ENCODE measurements at regions not wholly inside any gene's neighbourhood (a gene's known extent, or its start where the extent isn't known, plus 50 kb on each side); places are given as distances from the start of the nearest gene placed in this dataset.
"Not testable (repeated sequence)": the region's sequence is repeated elsewhere in the genome, so short reads cannot be mapped to it uniquely, and the experiment has no call there.

DNA sequence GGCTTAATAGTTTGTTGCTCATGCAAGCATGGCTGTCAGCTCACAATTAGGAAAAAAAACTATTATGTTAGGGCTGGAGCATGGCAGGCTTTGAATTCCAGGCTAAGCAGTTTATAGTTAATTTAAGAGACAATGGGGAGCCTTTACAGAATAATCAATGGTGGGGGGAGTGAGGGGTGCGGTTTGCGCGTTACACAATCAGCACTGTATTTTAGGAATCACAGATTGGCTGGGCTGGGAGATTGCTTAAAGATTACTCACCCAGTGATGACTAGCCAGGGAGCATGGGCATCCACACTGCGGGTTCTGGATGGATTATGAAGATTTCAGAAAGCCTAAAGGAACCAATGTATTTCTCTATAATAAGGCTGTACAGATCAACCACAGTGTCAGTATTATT is 186.6 kb downstream of the SOX3 start:
- DNase-seq = no peak

DNA sequence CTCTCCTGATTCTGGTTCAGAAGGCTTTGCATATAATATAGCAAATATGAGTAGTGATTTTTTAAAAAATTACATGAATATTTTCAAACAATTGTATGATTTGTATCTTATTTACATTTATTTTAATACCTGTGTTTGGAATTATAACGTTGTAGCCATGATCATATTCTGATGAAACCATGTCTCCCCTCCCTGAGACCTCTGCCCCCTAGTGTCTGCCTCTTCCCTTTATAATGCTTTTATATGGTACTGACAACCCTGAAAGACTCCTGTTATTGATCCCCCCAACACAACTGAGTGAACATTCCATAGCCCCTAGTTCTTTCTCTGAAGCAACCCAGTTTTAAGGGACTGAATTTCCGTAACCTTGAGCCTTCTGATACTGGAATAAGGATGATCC is 187.4 kb downstream of the SOX3 start:
- DNase-seq = no peak

DNA sequence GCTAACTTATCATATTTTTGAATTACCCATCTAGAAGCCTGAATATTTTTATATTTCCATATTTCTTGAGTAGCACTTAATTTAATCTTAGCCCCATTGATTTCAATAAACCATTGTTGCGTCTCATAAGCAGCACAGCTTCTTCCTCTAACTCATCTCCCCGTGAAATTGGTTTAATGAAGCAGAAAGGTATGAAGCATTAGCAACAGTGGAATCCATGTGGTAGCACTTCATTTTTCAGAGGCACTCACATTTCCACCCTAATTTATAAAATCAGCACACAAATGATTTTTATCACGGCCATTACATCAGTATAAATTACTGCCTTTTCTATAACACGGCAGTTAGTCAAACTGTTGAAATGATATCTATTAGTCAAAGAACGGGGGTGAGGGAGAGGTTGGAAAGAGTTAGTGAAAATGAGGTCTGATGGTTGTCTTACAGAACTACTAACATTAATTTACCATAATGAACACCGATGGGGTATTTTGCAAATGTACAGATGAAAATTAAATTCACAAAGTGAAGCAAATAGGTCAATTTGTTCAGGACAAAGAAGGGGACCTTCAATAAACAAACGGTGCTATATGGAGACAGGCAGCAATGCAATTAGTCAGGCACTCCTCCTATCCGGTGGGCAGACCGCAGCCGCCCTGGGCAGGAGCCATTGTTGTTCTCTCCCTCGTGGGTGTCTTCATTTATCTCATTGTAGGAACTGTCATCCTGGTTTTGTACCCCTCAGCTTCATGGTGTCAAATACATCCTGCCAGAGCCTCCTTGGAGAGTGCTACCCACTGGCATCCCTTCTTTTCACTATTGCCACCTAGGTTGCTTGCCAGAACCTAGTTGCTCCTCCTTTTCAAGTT is 205.7 kb downstream of the SOX3 start:
- DNase-seq = no peak

DNA sequence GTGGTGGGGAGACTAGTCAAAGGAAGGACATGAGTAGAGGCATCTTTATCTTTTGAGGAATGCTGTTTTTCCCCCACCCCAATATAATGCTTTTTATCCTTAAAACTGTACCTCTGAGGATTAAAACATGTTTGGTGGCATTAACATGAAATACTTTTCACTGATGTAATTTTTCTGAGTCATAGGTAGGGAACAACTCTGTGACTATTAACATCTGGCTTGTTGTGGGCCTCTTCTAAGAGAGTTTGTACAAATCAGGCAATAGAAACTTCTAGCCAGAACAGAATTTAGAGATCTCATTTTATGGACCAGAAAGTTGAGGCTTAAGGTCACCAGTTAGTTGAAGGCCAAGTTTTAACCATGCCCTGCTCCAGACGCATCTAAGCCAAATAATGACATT is 207.6 kb downstream of the SOX3 start:
- no peak for DNase-seq

DNA sequence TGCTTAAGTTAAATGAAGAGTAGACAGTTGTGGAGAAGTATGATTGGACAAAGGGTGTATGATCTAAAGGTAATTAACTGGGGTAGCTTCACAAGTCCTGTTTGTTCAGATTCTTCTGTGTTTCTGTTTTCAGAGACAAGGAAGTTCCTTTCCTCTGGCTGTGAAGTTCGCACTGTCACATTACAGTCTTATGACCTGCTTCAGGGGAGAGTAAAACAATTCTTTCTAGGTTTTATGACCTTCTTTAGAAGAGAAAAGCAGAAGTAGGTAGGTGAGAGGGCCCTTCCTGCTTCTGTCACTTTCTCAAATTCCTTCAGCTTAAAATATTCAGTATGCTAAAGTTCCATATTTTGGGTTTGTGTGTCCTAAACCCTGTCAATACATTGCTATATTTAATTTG is 211.9 kb downstream of the SOX3 start:
- peak; percentile 60 for DNase-seq

DNA sequence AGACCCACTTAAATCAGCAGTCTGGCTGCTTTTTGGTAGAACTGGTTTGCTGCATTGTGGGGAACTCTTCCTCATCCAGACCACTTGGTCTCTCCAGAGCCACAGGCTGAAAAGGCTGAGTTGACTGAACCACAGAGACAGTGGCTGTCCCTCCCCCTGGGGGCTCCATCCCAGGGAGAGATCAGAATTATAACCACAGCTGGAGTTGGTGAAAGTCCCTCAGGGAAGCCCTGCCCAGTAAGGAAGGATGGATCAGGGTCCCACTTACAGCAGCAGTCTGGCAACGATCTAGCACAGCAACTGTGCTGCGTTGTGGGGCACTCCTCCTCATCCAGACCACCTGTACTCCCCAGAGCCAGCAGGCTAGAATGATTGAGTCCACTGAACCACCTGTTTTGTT is 212.7 kb downstream of the SOX3 start:
- DNase-seq = peak; percentile 63

DNA sequence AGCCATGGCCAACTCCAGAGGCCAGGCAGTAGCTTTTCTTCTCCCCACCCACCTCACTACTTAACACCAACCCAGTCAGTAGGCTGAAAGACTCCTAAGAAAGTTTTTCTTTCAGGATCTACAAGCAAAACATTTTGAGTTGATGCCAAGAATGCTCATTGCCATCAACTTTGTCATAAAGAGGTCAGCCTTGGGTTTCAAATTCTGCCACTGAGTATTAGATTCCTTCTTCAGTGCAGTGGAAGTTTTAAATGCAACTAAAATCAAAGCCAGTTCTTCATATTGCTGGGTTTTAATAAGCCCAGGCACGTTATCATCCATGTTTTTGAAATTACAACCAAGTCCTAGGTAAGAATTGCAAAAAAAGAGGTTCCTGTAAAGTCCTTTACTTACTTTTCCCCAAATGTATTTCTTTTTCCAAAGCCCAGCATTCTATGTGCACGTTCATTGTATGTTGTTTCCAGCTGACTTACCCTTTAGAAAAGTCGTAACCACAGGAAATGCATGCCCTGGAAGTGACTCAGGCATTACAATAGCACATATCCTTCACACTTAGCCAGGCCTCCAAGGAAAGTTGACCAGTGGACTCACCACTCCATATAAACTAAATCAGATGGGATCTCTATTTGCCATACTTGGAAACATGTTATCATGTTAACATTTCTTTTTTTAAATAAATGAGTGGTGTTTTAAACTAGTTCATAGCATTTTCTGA is 229.9 kb downstream of the SOX3 start:
- peak; percentile 62 for DNase-seq

DNA sequence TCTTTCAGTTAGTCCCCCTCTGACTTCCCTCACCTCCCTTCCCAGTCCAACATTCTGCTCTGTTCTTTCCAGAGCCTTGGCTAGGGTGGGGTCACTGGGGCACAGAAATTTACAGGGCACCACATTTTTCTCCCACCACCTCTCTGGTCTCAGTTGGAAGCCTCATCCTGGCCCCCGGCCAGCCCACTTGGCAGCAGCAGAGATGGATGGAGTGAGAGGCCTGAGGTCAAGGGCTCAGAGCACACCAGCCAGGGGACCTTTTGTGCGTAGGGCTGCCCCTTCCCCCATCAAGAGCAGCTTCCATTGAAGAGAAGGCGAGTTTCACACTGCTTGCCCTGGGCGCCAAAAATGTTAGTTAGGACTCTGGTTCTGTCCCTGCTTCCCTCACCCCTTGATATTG is 230.9 kb downstream of the SOX3 start:
- no peak for DNase-seq

DNA sequence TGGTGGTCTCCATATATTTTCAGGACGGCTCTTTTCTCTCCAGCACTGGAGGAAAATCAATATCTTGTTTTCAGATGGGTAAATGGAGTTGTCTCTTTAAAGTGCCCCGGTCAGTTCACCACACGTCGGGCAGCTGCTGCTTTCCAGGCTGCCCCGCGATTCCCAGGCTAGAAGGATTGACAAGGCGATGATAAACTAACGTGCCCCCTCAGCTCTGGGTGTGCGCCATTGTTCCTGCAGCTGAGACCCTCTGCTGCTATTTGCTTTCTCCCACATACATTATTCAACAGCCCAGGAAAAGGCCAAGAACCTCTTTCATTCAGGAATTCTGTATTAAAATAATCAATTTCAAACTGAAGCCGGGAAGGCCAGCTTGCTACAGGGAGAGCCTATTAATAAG is 254.5 kb downstream of the SOX3 start:
- DNase-seq = no peak

DNA sequence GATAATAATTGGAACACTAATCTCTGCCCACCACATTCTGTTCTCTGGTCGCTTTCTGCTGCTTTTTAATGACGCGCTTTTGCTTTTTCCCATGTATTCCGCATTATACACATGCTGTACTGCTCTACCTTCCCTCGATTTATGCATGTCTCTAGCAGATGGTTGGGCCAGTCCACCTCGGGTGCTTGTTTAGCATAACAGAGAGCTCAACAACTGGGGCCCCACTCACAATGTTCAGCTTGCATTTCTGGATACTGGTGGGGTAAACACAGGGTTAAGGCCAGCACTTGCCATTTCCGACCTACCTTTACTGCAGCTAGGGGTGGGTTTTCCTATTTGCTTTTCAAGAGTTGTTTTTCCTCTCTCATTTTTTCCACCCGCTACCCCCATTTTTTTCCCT is 255.8 kb downstream of the SOX3 start:
- no peak for DNase-seq

DNA sequence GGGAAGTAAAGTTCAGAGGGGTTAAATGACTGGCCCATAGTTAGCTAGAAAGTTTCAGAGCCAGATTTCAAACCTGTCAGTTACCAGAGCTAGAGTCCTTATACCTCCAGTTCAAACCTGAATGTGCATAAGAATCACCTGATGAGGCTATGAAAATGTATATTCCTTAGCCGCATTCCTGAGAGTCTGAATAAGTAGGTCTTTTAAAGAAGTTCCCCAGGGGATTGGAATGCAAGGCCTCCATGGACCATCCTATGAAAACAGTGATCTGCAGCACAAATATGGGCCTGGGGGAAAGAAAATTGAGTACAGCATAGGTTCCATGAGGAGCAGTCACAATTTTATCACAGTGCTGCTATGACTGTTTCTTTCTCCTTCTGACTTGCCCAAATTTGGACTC is 263.9 kb upstream of the CXorf66 start:
- no peak for DNase-seq

DNA sequence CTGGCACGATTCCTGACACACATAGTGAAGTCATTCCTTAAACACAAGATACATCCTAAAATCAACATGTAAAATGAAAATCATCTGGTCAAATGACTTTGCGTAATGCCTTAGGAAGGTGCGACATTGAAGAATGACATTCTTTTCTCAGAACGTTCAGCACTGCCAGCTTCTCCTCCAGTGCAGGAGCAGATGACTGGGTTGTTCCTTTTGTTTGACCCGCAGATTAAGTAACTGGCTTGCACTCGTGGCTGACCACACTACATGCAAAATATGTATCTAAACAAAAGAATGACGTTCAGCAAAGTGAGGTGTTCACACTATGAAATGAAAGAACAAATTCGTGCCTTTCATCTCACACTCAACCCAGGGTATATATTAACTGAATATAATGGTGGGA is 260.7 kb upstream of the CXorf66 start:
- DNase-seq = not testable (repeated sequence)

DNA sequence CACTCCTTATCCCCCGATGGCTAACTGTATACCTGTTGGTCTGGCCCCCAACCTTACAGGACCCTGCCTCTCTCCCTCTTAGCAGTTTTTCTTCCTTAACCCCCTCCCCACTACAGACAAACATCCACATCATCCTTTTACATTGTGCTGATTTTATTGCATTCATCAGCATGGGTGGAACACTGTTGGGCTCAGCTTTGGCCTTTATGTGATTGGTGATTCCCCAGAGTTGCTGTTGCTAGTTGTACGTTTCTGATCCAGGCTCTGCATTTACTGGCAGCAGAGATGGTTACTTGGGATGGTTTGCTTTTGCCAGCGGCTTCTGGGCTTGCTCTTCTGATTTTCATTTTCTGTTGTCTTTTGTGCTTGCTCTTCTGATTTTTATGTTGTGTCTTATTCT is 250.6 kb upstream of the CXorf66 start:
- DNase-seq = not testable (repeated sequence)

DNA sequence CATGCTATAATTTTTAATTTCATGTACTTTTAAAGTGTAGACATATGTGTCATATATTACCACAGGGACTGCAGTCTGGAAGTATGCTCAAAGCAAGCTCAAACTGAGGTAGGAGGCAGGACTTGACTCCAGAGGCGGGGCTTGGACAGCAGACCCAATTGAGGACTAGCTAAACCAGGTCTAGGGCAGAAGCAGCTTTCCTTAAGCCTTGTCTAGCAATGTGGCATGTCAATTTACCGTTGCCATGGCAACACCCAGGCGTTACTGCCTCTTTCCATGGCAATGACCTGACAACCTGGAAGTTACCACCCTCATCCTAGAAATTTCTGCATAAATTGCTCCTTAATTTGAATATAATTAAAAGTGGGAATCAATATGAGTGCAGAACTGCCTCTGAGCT is 249.2 kb upstream of the CXorf66 start:
- not testable (repeated sequence) for DNase-seq

DNA sequence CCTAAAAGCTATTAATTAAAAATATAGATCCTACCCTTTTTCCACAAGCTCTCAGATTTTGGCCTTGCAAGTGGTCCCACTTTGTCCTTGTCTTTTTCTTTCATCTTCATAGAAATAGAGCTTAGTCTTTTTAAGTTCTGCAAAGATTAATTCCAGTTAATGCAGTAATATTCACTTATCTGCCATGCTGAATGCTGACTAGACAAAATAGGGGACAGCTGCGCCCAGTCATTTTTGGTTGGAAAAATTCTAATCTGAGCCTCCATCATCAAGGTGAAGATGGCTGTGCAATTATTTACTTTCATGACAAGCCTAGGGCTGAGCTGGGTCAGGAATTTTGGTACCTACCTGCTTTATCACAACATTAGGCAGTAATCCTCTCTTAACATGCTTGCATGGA is 241.3 kb upstream of the CXorf66 start:
- DNase-seq = no peak

DNA sequence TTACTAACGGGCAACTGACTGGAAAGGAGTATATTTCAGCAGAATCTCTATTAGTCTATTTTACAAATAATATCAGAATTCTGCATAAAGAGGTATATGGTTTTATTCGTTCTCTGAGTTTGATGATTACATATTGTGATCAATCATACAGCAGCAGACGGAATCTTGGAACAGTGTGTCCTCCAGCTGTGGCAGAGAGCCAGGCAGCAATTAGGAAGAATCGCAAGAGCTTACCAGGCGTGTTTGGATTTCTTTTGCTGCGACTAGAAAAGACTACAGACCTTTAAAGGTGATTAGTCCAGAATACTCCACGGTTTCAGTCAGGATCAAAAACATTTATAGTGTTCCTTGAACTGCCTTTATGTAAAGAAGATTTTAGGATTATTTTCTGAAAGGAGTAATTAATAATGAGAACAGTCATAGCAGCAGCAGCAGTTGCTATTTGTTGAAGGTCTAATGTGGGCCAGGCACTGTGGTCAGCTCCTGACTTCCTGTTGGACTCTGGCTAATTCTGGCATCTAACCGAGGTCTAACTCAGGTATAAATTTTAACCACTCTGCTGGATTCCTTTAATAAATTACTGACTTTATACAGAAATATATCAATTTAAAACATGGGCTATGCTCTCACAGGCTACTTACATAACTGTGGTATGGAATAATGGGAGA is 225.3 kb upstream of the CXorf66 start:
- no peak for DNase-seq

DNA sequence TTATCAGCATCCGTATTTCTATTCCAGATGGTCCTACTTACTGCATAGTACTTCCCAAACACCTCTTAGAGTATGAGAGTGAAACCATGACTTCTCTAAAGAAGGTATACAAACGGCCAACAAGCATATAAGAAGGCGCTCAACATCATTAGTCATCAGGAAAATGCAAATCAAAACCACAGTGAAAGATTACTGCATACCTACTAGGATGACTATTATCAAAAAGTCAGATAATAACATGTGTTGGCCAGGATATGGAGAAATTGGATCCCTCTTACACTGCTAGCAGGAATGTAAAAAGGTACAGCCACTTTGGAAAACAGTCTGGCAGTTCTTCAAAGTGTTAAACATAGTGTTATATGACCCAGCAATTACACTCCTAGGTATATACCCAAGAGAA is 215.3 kb upstream of the CXorf66 start:
- DNase-seq = no peak

DNA sequence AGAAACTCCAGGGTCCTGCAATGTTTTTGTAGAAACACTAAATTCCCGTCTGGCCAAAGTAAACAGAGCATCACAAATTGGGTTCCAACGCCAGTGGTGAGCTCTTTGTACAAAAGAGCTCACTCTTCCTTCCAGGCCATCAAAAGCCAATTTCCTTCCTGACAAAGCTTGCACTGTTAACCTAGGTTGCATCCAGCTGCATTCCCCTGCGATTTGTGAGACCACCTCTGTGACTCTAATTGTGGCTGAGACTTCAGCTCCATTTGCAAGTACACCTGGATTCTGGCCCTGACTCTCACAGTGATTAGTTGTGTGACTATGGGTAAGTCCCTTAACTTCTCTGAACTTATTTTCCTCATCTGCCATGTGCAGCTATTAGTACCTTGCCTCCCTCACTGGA is 212.5 kb upstream of the CXorf66 start:
- DNase-seq = no peak

DNA sequence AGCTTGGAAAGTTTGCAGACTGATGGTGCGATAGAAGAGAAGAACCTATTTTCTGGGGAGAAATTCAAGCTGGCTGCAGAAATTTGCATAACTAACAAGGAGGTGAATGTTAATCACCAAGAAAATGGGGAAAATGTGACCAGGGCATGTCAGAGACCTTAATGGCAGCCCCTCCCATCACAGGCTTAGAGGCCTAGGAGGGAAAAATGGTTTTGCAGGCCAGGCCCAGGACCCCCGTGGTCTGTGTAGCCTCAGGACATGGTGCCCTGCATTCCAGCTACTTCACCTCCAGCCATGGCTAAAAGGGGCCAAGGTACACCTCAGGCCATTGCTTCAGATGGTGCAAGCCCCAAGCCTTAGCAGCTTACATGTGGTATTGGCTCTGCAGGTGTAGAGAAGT is 207.1 kb upstream of the CXorf66 start:
- DNase-seq = no peak

DNA sequence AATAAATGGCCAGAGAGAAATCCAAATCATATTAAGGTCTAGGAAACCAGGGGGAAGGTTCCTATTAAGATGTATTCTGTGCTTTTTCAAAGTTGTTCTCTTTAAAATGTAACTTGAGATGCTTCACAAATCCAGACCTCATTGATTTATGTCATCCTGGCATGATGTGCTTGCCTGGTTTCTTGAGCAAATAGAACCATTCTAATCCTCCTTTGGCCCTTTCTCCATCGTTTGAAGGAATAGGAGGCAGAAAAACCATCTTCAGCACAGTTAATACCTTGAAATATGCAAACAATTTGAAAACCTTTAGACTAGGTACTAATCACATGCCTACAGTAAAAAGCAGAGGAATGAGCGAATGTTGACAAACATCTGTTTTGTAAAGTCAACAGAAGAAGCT is 202.2 kb upstream of the CXorf66 start:
- no peak for DNase-seq

DNA sequence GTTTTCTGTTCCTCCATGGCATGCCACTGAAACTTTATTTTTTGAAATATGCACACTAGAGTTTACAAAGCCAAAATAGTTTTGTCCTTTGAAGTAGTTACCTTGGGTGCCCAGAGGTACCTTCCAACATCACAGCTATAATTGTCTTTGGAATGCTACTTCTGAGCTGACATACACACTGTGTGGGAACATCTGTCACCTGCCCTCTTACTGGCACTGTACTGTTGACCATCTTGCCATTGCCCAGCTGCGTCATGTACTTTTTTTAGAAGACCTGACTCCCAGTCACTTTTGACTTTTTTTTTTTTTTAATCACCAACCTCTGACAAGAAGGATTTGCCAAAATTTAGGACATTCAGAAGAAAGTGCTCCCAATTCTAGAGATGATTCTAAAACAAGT is 200.5 kb upstream of the CXorf66 start:
- no peak for DNase-seq

DNA sequence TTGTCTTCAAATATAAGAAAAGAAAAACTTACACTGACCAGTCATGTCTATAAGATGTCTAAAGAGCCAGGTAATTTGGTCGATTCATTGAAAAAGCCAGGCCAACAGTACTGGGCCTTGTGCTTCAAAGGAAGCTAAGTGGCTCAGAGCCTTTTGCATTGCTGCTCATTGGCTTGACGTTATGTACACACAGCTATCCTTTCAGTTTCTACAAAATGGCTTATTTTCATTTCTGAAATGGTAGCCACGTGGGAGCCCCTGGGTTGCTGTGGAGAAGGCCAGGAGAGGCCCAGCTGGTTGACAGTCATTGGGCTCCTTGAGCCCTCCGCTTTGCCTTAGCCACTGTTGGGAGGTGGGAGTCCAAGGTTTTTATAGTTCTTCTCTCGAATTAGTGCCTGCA is 199.1 kb upstream of the CXorf66 start:
- no peak for DNase-seq

DNA sequence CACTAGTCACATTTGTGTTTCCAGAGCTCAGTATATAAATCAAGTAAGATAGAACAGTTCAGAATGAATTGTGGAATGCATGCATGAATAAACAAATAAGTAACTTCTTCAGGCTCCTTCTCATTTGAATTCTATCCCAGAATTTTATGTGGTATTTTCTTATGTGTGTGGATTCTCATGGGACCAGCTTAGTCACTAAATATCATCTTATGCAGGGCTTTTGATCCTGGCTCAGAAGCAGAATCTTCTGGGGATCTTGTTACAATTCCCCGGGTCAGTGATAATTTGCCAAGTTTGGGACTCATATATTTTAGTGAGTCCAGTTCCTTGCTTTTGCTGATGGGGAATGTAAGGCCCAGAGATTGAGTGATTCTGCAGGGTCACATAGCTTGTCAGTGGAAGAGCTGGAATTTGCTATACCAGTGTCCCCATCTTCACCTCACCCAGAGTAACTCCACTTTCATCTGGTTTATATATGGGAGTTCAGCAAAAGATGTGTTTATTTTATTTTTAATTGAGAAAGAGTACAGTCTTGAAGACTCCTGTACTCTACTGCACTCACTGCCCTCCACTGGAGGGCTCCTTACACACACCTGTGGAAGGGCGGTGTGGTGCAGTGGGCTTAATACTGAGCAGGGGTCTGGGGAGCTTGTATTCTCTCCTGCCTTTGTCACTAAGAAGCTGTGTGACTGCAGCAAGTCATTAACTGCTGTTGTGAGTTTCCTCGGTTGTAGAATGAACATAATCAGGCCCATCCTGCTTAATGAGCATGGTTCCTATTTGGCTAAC is 198.2 kb upstream of the CXorf66 start:
- DNase-seq = no peak

Data from islet precursor cell (in vitro differentiated cells).